K562 (cell line): ENCODE measurements at regions not wholly inside any gene's neighbourhood (a gene's known extent, or its start where the extent isn't known, plus 50 kb on each side); places are given as distances from the start of the nearest gene placed in this dataset.

ENCODE experiments used
- ATAC-seq: fragments of 200-7000 bp; cut with Tn5 transposase; 3 replicates; pipeline ENCODE4 v1.9.1; 2020; ENCODE audit warnings: moderate library complexity
- BruUV-seq: library from RNA; stranded (reverse); fragments of 400-500 nt; replicated peaks from 2 replicates; lab custom pipeline; 2021; lab: Mats Ljungman, UMichigan
- CTCF ChIA-PET: fragments of 300-600 bp; formaldehyde crosslinking; extraction: SDS; loops from one replicate; lab custom pipeline; 2021; ENCODE audit warnings: low intra/inter-chr PET ratio; lab: Yijun Ruan, JAX
- POLR2A ChIA-PET: fragments of 300-600, 350-650 bp; sonication (Branson Sonifier 250); formaldehyde crosslinking; extraction: SDS; loops from one replicate; lab custom pipeline; 2021; ENCODE audit warnings: antibody characterized with exemption, inconsistent platforms; lab: Yijun Ruan, JAX
- DNase-seq, 4 experiments: peaks; one replicate each; pipeline versions ENCODE4 v3.0.0 to v3.0.0-alpha.2; 2011 to 2018; ENCODE audit warnings: low spot score in 3 of 4, mixed read lengths in 3 of 4; ENCODE audit errors: extremely low read depth in 1 of 4
- FAIRE-seq: peaks from 2 replicates; lab custom pipeline; 2011; peaks lifted over from hg19 to GRCh38; lab: Jason Lieb, UNC
- H2AFZ ChIP-seq: 2 replicates; pipeline ENCODE4 v1.6.0; 2011; ENCODE audit warnings: low read depth, low read length, control low read depth, inconsistent platforms
- H3K27ac ChIP-seq: fragments of 200-600 bp; 3 replicates; pipeline ENCODE4 v1.8.0; 2011; ENCODE audit warnings: low read depth, mild to moderate bottlenecking, control low read depth, inconsistent platforms, low read length, moderate library complexity, mixed read lengths; ENCODE audit errors: extremely low read depth
- H3K27me3 ChIP-seq, 2 experiments: fragments of 300-600 bp in 1 of 2; 2 replicates in 1 of 2; 3 replicates in 1 of 2; pipeline versions ENCODE4 v1.6.0 to v1.8.0; 2011; ENCODE audit warnings: inconsistent platforms in 2 of 2, low read length in 2 of 2, mild to moderate bottlenecking in 1 of 2, mixed read lengths in 1 of 2, moderate library complexity in 1 of 2; ENCODE audit not compliant: control insufficient read depth in 2 of 2, insufficient read depth in 2 of 2
- H3K36me3 ChIP-seq: fragments of 300-600 bp; 3 replicates; pipeline ENCODE4 v1.8.0; 2011; ENCODE audit warnings: mild to moderate bottlenecking, low read length, inconsistent platforms; ENCODE audit not compliant: control insufficient read depth, insufficient read depth
- H3K4me1 ChIP-seq, 2 experiments: fragments of 200-600 bp in 1 of 2; replicated peaks in 1 of 2; 2 replicates in 1 of 2; 3 replicates in 1 of 2; pipeline versions ENCODE4 v1.5.1 to v1.8.0; 2011; ENCODE audit warnings: inconsistent platforms in 2 of 2, low read length in 2 of 2, mild to moderate bottlenecking in 1 of 2, mixed read lengths in 1 of 2, moderate library complexity in 1 of 2; ENCODE audit not compliant: control insufficient read depth in 2 of 2, insufficient read depth in 2 of 2
- H3K4me2 ChIP-seq: 2 replicates; pipeline ENCODE4 v1.6.1; 2011; ENCODE audit warnings: low read length, control low read depth, inconsistent platforms, mixed read lengths; ENCODE audit not compliant: insufficient read depth
- H3K4me3 ChIP-seq: fragments of 200-600 bp; sonication (generic), shearing (Covaris generic); 2 replicates; pipeline ENCODE4 v1.5.1; 2016; ENCODE audit warnings: control low read depth, inconsistent platforms
- H3K79me2 ChIP-seq: fragments of 200-600 bp; 3 replicates; pipeline ENCODE4 v1.8.0; 2011; ENCODE audit warnings: low read length, inconsistent platforms; ENCODE audit not compliant: control insufficient read depth, insufficient read depth
- H3K9ac ChIP-seq, 2 experiments: 2 replicates each; pipeline versions ENCODE4 v1.6.0 to v1.6.1; 2011; ENCODE audit warnings: low read depth in 2 of 2, low read length in 2 of 2, control low read depth in 1 of 2, inconsistent platforms in 1 of 2, mild to moderate bottlenecking in 1 of 2, mixed read lengths in 1 of 2; ENCODE audit not compliant: insufficient read depth in 1 of 2
- H3K9me1 ChIP-seq: one replicate; pipeline ENCODE4 v1.6.0; 2011; ENCODE audit warnings: inconsistent platforms, mild to moderate bottlenecking, low read length, moderate library complexity; ENCODE audit not compliant: control insufficient read depth, insufficient read depth
- H3K9me3 ChIP-seq: replicated peaks from 2 replicates; pipeline ENCODE4 v1.5.1; 2011; ENCODE audit warnings: low read depth, low read length, inconsistent platforms; ENCODE audit not compliant: control insufficient read depth, insufficient read depth
- H4K20me1 ChIP-seq: replicated peaks from 2 replicates; pipeline ENCODE4 v1.6.1; 2011; ENCODE audit warnings: low read length, inconsistent platforms, mixed read lengths; ENCODE audit not compliant: control insufficient read depth, insufficient read depth
- CSDE1 ChIP-seq, 2 experiments: fragments of 450-650 bp; IDR thresholded peaks; 2 replicates each; pipeline ENCODE4 v1.6.1; 2016; ENCODE audit warnings: mild to moderate bottlenecking in 1 of 2
- JUNB ChIP-seq: fragments of 450-650 bp; formaldehyde crosslinking; conservative IDR thresholded peaks from 2 replicates; pipeline ENCODE4 v1.4.0; 2020; ENCODE audit warnings: mild to moderate bottlenecking
- KLF6 ChIP-seq: fragments of 250-450 bp; sonication (Bioruptor Pico); IDR thresholded peaks from 2 replicates; pipeline ENCODE4 v1.4.0; 2020; ENCODE audit warnings: mild to moderate bottlenecking, moderate library complexity, borderline replicate concordance
- MXI1 ChIP-seq: IDR thresholded peaks from 2 replicates; pipeline ENCODE4 v1.6.1; 2011; ENCODE audit warnings: low read depth, mild to moderate bottlenecking, improper control_type of control experiment, low read length
- NCOA4 ChIP-seq: fragments of 450-650 bp; IDR thresholded peaks from 2 replicates; pipeline ENCODE4 v1.6.1; 2018; ENCODE audit warnings: mild to moderate bottlenecking; ENCODE audit not compliant: partially characterized antibody
- TAL1 ChIP-seq: fragments of 450-650 bp; IDR thresholded peaks from 2 replicates; pipeline ENCODE4 v1.6.1; 2016; ENCODE audit warnings: mild to moderate bottlenecking
- ZNF174 ChIP-seq: fragments of 250-450 bp; sonication (Bioruptor Pico); IDR thresholded peaks from 2 replicates; pipeline ENCODE4 v1.4.0; 2020; ENCODE audit warnings: mild to moderate bottlenecking
- ZNF274 ChIP-seq: IDR thresholded peaks from 2 replicates; pipeline ENCODE4 v1.6.1; 2011; ENCODE audit warnings: low read depth, mild to moderate bottlenecking, low read length, moderate library complexity, borderline replicate concordance
- ZNF717 ChIP-seq: fragments of 250-450 bp; sonication (Bioruptor Pico); IDR thresholded peaks from 2 replicates; pipeline ENCODE4 v1.5.0; 2021
- WGBS: fragments of 100-300 bp; shearing (Covaris generic); methylation state at CpG from one replicate; pipeline ENCODE4 v1.1.6; 2016; ENCODE audit warnings: low coverage, mixed read lengths; ENCODE audit not compliant: insufficient coverage; ENCODE audit errors: missing lambda C conversion rate; 5-methylcytosine and 5-hydroxymethylcytosine counted together
- in situ Hi-C: fragments of 300-500 bp; cut with MboI; formaldehyde crosslinking; loops from 4 replicates; pipeline ENCODE4 v1.15.0; 2018; ENCODE audit warnings: inconsistent platforms, mixed read lengths
- intact Hi-C: fragments of 100-400 bp; cut with micrococcal nuclease; formaldehyde crosslinking; loops from 2 replicates; pipeline ENCODE4 v1.14.2; 2022

GRCh38 chr18:78892721-78893120, 86.9 kb upstream of the SALL3 start:
- POLR2A ChIA-PET: no interaction called here
- WGBS: 0% methylated on average over 4 of the region's 5 CpGs

GRCh38 chr18:78893281-78894032, 86.2 kb upstream of the SALL3 start:
- Histone ChIP-seq H3K9me3 (no peaks in the 10 kb centered on the region), H3K27ac (no peak overlapping the region), H3K4me3 (no peak overlapping the region), H4K20me1 (no peaks in the 10 kb centered on the region), H3K4me1 (no peaks in the 10 kb centered on the region), H3K79me2 (no peaks in the 10 kb centered on the region), H3K4me2 (no peak overlapping the region), H3K9ac (no peak overlapping the region), H3K36me3 (no peaks in the 10 kb centered on the region), H3K9me1 (no peaks in the 10 kb centered on the region), H3K27me3 (peaks cover 0 to 19% of the 10 kb centered on the region in 2 experiments; a peak in 2 of 5 replicates), H2AFZ (no peak overlapping the region)
- POLR2A ChIA-PET: no interaction called here
- no TSS peak for BruUV-seq
- FAIRE-seq: no peak
- 1% methylated on average over 25 of the region's 27 CpGs for WGBS
- intact Hi-C loops: no loop called here
- in situ Hi-C loops: no loop called here
- CTCF ChIA-PET: no interaction called here
- ATAC-seq: no peak
- DNase-seq: no peak
- TF ChIP-seq KLF6 (CRISPR knock-in tag) (no peak), ZNF274 (no peak), CSDE1 (IDR thresholded peaks at IDR 0.05) (no peak), ZNF717 (CRISPR knock-in tag) (no peak), ZNF174 (no peak), TAL1 (no peak), MXI1 (no peak)

More at GRCh38 chr18:78892721-78893120, 86.9 kb upstream of the SALL3 start:
- DNase-seq (no peak), ATAC-seq (no peak), FAIRE-seq (no peak)
- Histone ChIP-seq H3K9ac (no peak overlapping the region), H2AFZ (no peak overlapping the region), H3K27ac (no peak overlapping the region), H3K79me2 (no peaks in the 10 kb centered on the region), H3K9me1 (no peaks in the 10 kb centered on the region), H3K9me3 (no peaks in the 10 kb centered on the region), H3K36me3 (no peaks in the 10 kb centered on the region), H3K27me3 (peaks cover 0 to 19% of the 10 kb centered on the region in 2 experiments; a peak in 2 of 5 replicates), H3K4me1 (no peaks in the 10 kb centered on the region), H3K4me3 (no peak overlapping the region), H4K20me1 (no peaks in the 10 kb centered on the region), H3K4me2 (no peak overlapping the region)
- in situ Hi-C loops (no loop called here), intact Hi-C loops (no loop called here)
- TF ChIP-seq JUNB (no peak), NCOA4 (no peak)
- no TSS peak for BruUV-seq
- CTCF ChIA-PET: no interaction called here
